IMR-90 (cell line): ENCODE measurements at regions not wholly inside any gene's neighbourhood (a gene's known extent, or its start where the extent isn't known, plus 50 kb on each side); places are given as distances from the start of the nearest gene placed in this dataset.

ENCODE experiments used
- RAD21 ChIP-seq: IDR thresholded peaks from 2 replicates; pipeline ENCODE4 v1.6.1; 2012; ENCODE audit warnings: low read length, improper control_type of control experiment
- TF ChIP-seq, protein P1 (sequence below): conservative IDR thresholded peaks from 2 replicates; pipeline ENCODE4 v1.5.1; 2012; ENCODE audit warnings: mild to moderate bottlenecking, low read depth, low read length, improper control_type of control experiment

DNA sequence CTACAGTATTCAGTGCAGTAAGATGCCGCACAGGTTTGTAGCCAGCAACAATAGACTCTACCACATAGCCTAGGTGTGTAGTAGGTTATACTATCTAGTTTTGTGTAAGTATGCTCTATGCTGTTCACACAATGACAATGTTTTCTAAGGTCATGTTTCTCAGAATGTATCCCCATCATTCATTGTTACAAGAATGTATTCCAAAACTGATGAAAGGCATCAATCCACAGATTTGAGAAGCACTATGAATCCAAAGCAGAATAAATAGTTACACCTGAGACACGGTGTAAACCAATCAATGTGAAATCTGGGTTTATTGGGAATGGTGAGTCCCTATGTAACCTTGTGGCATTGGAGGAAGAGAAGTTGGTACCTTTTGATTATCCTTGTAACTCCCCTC, 54.5 kb upstream of the MARK1 start:
- TF ChIP-seq RAD21, result no peak
- TF ChIP-seq, protein P1, sequence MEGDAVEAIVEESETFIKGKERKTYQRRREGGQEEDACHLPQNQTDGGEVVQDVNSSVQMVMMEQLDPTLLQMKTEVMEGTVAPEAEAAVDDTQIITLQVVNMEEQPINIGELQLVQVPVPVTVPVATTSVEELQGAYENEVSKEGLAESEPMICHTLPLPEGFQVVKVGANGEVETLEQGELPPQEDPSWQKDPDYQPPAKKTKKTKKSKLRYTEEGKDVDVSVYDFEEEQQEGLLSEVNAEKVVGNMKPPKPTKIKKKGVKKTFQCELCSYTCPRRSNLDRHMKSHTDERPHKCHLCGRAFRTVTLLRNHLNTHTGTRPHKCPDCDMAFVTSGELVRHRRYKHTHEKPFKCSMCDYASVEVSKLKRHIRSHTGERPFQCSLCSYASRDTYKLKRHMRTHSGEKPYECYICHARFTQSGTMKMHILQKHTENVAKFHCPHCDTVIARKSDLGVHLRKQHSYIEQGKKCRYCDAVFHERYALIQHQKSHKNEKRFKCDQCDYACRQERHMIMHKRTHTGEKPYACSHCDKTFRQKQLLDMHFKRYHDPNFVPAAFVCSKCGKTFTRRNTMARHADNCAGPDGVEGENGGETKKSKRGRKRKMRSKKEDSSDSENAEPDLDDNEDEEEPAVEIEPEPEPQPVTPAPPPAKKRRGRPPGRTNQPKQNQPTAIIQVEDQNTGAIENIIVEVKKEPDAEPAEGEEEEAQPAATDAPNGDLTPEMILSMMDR, result no peak
